AG10803 (cell line): ENCODE measurements at regions not wholly inside any gene's neighbourhood (a gene's known extent, or its start where the extent isn't known, plus 50 kb on each side); places are given as distances from the start of the nearest gene placed in this dataset.
"Not testable (repeated sequence)": the region's sequence is repeated elsewhere in the genome, so short reads cannot be mapped to it uniquely, and the experiment has no call there.

ENCODE experiments used
- DNase-seq: peaks from one replicate; pipeline ENCODE4 v3.0.0; 2010; ENCODE audit warnings: low read depth
- H3K4me3 ChIP-seq: 2 replicates; pipeline ENCODE4 v1.5.1; 2011; ENCODE audit warnings: mild to moderate bottlenecking, low read length, control low read depth
- TF ChIP-seq, protein P1 (sequence below): conservative IDR thresholded peaks from 2 replicates; pipeline ENCODE4 v1.5.1; 2011; ENCODE audit warnings: mild to moderate bottlenecking, low read length, control low read depth, inconsistent platforms

DNA sequence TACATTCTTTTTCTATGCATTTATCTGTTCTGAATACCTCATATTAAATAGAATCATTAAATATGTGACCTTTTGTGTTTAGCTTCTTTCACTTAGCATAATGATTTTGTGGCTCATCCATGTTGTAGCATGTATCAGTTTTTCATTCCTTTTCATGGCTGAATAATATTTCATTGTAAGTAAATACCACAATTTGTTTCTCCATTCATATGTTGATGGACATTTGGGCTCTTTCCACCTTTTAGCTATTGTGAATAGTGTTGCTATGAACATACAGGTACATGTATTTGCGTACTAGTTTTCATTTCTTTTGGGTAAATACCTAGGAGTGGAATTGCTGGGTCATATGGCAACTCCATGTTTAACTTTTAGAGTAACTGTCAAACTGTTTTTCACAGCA is 85.1 kb downstream of the GNL3L start:
- TF ChIP-seq, protein P1, sequence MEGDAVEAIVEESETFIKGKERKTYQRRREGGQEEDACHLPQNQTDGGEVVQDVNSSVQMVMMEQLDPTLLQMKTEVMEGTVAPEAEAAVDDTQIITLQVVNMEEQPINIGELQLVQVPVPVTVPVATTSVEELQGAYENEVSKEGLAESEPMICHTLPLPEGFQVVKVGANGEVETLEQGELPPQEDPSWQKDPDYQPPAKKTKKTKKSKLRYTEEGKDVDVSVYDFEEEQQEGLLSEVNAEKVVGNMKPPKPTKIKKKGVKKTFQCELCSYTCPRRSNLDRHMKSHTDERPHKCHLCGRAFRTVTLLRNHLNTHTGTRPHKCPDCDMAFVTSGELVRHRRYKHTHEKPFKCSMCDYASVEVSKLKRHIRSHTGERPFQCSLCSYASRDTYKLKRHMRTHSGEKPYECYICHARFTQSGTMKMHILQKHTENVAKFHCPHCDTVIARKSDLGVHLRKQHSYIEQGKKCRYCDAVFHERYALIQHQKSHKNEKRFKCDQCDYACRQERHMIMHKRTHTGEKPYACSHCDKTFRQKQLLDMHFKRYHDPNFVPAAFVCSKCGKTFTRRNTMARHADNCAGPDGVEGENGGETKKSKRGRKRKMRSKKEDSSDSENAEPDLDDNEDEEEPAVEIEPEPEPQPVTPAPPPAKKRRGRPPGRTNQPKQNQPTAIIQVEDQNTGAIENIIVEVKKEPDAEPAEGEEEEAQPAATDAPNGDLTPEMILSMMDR: no peak
- no peak overlapping the region for H3K4me3 ChIP-seq
- DNase-seq: no peak

DNA sequence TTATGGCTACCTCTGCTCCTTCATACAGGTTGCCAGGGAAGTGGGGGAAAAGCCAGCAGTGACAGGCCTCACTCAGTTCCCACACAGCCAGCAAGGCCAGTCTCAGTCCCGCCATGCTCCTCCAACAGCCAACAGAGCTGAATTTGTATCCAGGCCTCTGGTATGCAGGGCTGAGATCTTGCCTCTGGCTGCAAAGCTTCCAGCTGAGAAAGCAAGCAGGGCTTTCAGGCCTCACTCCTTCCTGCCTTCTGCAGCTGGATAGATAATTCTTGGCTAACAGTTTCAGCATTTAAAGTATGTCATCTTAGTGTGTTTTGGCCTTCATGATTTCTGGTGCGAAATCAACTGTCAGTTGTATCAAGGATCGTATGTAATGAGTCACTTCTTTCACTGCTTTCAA is 103.6 kb downstream of the GNL3L start:
- TF ChIP-seq, protein P1: no peak
- DNase-seq: peak; percentile 24
- H3K4me3 ChIP-seq: no peak overlapping the region

DNA sequence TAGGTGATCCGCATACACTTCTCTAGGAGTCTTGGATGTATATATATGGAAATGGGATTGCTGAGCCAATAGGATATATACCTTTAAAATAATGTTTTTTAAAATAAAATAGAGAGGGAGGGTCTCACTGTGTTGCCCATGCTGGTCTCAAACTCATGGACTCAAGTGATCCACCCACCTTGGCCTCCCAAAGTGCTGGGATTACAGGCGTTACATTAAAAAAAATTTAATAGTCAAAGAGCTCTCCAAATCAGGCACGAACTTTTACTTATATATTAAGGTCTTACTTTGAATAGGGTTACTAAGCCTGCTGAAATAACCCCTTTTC is 109.0 kb downstream of the GNL3L start:
- TF ChIP-seq, protein P1: no peak
- peak overlapping the region; percentile 39 for H3K4me3 ChIP-seq
- DNase-seq: no peak

GRCh38 chrX:54639346-54640102 is 109.5 kb downstream of the GNL3L start:
- H3K4me3 ChIP-seq: peak overlapping the region; percentile 67
- TF ChIP-seq, protein P1: peak; percentile 64
- DNase-seq: peak; percentile 97

DNA sequence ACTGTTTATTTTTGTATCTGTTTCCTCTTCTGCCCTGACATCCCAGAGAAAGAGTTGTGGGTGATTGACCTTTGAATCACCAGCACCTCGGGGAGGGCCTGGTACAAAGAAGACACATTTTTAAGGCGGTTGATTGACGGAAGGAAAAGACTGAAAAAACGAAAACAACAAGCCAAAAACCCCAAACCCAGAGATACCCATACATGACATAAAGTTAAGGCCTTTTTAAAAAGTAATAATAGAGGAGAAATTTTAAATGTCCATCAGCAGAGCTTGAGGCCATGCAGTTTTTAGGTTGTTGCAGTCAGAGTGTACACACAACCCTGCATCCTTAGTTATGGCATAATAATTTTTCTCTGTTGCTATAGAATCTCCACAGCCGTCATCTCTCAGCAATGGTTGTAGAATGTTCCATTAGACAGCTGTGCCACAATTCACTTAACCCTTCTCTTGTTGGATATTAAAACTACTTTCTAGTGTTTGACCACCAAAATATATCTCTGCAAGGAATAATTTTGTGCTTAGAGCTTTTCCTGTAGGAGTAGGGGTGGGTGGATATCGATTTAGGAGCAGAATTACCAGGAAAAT is 110.2 kb downstream of the GNL3L start:
- H3K4me3 ChIP-seq: peak overlapping the region; percentile 45
- TF ChIP-seq, protein P1: no peak
- DNase-seq: no peak

DNA sequence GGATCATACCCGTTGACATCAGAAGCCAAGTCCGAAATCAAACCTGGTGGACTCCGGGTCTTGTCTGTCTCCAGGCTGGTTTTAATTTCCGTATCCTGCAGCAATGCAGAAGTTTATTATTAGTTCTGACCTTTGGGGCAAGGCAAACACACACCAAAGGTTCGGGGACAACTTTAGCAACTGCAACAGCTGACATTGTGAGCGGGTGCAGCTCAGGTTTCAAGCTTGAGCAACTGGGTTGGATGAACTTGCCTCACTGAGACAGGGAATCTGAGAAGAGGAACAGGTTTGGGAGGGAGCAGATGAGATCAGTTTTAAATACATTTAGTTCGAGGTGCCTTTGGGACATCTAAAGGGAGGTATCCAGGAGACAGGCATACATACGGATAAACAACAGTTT is 110.7 kb downstream of the GNL3L start:
- no peak overlapping the region for H3K4me3 ChIP-seq
- DNase-seq: no peak
- TF ChIP-seq, protein P1: no peak

DNA sequence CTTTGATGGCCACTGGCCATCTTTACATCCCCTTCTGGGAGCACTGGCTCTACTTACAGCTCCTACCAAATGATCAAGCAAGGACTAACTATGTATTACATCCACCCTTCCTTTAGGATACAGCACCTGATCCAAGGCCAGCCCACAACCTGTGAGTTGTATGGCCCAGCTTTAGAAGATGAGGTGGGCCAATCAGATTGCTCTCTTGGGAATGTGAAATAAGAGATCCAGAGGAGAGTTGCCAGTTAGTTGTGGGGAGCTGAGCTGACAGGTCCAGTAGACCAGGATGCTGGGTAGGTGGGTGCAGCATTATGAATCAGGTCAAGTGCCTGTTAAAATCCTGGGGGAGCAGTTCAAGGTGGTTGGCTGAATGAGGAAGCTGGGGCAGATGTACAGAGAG is 111.5 kb downstream of the GNL3L start:
- TF ChIP-seq, protein P1: no peak
- DNase-seq: no peak
- no peak overlapping the region for H3K4me3 ChIP-seq

DNA sequence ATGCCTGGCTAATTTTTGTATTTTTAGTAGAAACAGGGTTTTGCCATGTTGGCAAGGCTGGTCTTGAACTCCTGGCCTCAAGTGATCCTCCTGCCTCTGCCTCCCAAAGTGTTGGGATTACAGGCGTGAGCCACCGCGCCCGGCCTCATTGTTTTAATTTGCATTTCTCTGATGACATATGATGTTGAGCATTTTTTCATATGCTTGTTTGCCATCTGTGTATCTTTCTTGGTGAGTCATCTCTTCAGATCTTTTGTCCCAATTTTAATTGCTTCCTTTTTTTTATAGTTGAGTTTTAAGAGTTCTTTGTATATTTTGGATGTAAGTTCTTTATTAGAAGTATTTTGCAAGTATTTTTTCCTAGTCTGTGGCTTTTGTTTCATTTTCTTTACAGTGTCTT is 117.6 kb downstream of the GNL3L start:
- DNase-seq, H3K4me3 ChIP-seq: not testable (repeated sequence)
